ENCODE measurements at regions not wholly inside any gene's neighbourhood (a gene's known extent, or its start where the extent isn't known, plus 50 kb on each side); places are given as distances from the start of the nearest gene placed in this dataset.

DNA sequence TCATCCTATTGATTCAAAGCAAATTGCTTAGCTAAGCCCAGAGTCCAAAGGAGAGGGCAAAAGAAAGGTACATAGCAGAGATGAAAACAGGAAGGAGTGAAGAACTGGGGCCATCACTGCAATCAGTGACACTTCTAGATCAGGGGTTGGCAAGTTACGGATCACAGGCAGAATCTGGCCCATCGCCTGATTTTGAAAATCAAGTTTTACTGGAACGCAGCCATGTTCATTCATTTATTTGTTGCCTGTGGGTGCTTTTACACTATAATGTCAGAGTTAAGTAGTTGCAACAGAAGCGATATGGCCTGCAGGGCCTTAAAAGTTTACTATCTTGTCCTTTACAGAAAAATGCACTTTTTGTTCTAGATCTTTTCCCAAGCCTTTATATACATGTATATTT lies 271.7 kb upstream of the TOPAZ1 start:
- TF ChIP-seq CTCF (conservative IDR thresholded peaks at IDR 0.05; ENCODE audit: low read depth in 2 of 2) (no peak), POLR2AphosphoS5 (IDR thresholded peaks at IDR 0.05; ENCODE audit: low read depth) (no peak), EZH2 (IDR thresholded peaks at IDR 0.05; ENCODE audit: low read depth, unreplicated experiment) (no peak), EZH2phosphoT487 (IDR thresholded peaks at IDR 0.05; ENCODE audit: unreplicated experiment) (no peak), ZNF114 (CRISPR knock-in tag; IDR thresholded peaks at IDR 0.05) (no peak), CREB1 (CRISPR knock-in tag; IDR thresholded peaks at IDR 0.05; ENCODE audit: low read depth) (no peak), JUNB (IDR thresholded peaks at IDR 0.05; ENCODE audit: unreplicated experiment) (no peak), NANOG (IDR thresholded peaks at IDR 0.05; ENCODE audit: borderline replicate concordance) (no peak), ZNF331 (CRISPR knock-in tag; IDR thresholded peaks at IDR 0.05; ENCODE audit: low read depth) (no peak)
- TF ChIP-seq, protein P1, sequence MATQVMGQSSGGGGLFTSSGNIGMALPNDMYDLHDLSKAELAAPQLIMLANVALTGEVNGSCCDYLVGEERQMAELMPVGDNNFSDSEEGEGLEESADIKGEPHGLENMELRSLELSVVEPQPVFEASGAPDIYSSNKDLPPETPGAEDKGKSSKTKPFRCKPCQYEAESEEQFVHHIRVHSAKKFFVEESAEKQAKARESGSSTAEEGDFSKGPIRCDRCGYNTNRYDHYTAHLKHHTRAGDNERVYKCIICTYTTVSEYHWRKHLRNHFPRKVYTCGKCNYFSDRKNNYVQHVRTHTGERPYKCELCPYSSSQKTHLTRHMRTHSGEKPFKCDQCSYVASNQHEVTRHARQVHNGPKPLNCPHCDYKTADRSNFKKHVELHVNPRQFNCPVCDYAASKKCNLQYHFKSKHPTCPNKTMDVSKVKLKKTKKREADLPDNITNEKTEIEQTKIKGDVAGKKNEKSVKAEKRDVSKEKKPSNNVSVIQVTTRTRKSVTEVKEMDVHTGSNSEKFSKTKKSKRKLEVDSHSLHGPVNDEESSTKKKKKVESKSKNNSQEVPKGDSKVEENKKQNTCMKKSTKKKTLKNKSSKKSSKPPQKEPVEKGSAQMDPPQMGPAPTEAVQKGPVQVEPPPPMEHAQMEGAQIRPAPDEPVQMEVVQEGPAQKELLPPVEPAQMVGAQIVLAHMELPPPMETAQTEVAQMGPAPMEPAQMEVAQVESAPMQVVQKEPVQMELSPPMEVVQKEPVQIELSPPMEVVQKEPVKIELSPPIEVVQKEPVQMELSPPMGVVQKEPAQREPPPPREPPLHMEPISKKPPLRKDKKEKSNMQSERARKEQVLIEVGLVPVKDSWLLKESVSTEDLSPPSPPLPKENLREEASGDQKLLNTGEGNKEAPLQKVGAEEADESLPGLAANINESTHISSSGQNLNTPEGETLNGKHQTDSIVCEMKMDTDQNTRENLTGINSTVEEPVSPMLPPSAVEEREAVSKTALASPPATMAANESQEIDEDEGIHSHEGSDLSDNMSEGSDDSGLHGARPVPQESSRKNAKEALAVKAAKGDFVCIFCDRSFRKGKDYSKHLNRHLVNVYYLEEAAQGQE (IDR thresholded peaks at IDR 0.05; ENCODE audit: unreplicated experiment): no peak
- TF ChIP-seq, protein P2, sequence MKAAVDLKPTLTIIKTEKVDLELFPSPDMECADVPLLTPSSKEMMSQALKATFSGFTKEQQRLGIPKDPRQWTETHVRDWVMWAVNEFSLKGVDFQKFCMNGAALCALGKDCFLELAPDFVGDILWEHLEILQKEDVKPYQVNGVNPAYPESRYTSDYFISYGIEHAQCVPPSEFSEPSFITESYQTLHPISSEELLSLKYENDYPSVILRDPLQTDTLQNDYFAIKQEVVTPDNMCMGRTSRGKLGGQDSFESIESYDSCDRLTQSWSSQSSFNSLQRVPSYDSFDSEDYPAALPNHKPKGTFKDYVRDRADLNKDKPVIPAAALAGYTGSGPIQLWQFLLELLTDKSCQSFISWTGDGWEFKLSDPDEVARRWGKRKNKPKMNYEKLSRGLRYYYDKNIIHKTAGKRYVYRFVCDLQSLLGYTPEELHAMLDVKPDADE (IDR thresholded peaks at IDR 0.05): no peak
